ENCODE measurements at regions not wholly inside any gene's neighbourhood (a gene's known extent, or its start where the extent isn't known, plus 50 kb on each side); places are given as distances from the start of the nearest gene placed in this dataset.

DNA sequence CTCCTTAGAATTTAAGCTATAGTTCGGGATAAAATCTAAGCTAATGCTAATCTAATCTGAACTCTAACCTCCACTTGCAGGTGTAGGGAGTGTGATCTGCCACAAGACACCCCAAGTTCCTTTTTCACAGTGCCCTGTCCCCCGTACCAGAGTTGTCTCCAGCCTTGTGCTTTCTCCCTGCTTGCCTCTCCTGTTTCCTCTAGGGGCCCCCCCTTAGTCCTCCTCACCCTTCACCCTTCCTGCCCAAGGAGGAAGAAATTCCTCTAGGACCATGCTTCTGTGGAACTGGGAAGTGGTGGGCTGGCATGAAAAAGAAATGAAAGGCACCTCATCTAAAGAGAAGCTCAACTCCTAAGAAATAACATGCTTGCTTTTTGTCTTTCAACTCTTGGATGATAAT is 50.2 kb upstream of the BCL9 start:
- Histone ChIP-seq H3K27me3 (replicated peaks; ENCODE audit: insufficient read depth) (no peaks in the 10 kb centered on the region), H3K4me3 (no peak overlapping the region), H3K27ac (no peak overlapping the region), H3K4me1 (ENCODE audit: control insufficient read depth in 1 of 2, low read depth in 2 of 2) (peaks cover 0 to 7% of the 10 kb centered on the region in 2 donors), H3K9me3 (no peaks in the 10 kb centered on the region), H3K36me3 (no peaks in the 10 kb centered on the region)
- TF ChIP-seq, protein P1, sequence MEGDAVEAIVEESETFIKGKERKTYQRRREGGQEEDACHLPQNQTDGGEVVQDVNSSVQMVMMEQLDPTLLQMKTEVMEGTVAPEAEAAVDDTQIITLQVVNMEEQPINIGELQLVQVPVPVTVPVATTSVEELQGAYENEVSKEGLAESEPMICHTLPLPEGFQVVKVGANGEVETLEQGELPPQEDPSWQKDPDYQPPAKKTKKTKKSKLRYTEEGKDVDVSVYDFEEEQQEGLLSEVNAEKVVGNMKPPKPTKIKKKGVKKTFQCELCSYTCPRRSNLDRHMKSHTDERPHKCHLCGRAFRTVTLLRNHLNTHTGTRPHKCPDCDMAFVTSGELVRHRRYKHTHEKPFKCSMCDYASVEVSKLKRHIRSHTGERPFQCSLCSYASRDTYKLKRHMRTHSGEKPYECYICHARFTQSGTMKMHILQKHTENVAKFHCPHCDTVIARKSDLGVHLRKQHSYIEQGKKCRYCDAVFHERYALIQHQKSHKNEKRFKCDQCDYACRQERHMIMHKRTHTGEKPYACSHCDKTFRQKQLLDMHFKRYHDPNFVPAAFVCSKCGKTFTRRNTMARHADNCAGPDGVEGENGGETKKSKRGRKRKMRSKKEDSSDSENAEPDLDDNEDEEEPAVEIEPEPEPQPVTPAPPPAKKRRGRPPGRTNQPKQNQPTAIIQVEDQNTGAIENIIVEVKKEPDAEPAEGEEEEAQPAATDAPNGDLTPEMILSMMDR (IDR thresholded peaks at IDR 0.05): no peak
- DNase-seq (ENCODE audit: low spot score) (no peak), ATAC-seq (ENCODE audit: insufficient number of reproducible peaks, low FRiP score, low read depth) (no peak)

Measured in thoracic aorta (tissue), 2 donors.